ENCODE measurements at regions not wholly inside any gene's neighbourhood (a gene's known extent, or its start where the extent isn't known, plus 50 kb on each side); places are given as distances from the start of the nearest gene placed in this dataset.
A peak's percentile ranks its signal among the peaks of the same experiment; 100 is the strongest.

- intact Hi-C loops (cut with DNase I) = no loop called here
- H3K9me3 ChIP-seq = no peaks in the 10 kb centered on the region
- no peaks in the 10 kb centered on the region for H3K27me3 ChIP-seq
- peak in 1 of 4 donors; percentile 28 for ATAC-seq
- TF ChIP-seq POLR2A (IDR thresholded peaks at IDR 0.05) (no peak), CTCF (IDR thresholded peaks at IDR 0.05) (no peak)
- H3K4me3 ChIP-seq = no peak overlapping the region
- no peaks in the 10 kb centered on the region for H3K4me1 ChIP-seq
- H3K27ac ChIP-seq = no peak overlapping the region
- no peaks in the 10 kb centered on the region for H3K36me3 ChIP-seq
- 55% methylated on average over 2 of the region's 3 CpGs for WGBS (ENCODE audit: insufficient coverage, low coverage, low lambda C conversion rate, missing lambda C conversion rate)
- no peak for DNase-seq
Measured at GRCh38 chr5:9774472-9775079, 144.4 kb upstream of the TAS2R1 start.

- no peak overlapping the region for H3K4me3 ChIP-seq
- intact Hi-C loops (cut with DNase I) = no loop called here
- no peak overlapping the region for H3K27ac ChIP-seq
- TF ChIP-seq CTCF (IDR thresholded peaks at IDR 0.05) (no peak), POLR2A (IDR thresholded peaks at IDR 0.05) (no peak)
- ATAC-seq (no peak), DNase-seq (no peak)
- no peaks in the 10 kb centered on the region for H3K36me3 ChIP-seq
- H3K9me3 ChIP-seq = no peaks in the 10 kb centered on the region
- no peaks in the 10 kb centered on the region for H3K27me3 ChIP-seq
- no peaks in the 10 kb centered on the region for H3K4me1 ChIP-seq
- 40% methylated on average over 1 of the region's 1 CpG for WGBS (ENCODE audit: insufficient coverage, low coverage, low lambda C conversion rate, missing lambda C conversion rate)
Measured at GRCh38 chr5:9771079-9771478, 140.9 kb upstream of the TAS2R1 start.

- H3K9me3 ChIP-seq = no peaks in the 10 kb centered on the region
- no peak overlapping the region for H3K27ac ChIP-seq
- TF ChIP-seq POLR2A (IDR thresholded peaks at IDR 0.05) (no peak), CTCF (IDR thresholded peaks at IDR 0.05) (no peak)
- no peaks in the 10 kb centered on the region for H3K36me3 ChIP-seq
- H3K4me1 ChIP-seq = no peaks in the 10 kb centered on the region
- H3K27me3 ChIP-seq = no peaks in the 10 kb centered on the region
- no peak overlapping the region for H3K4me3 ChIP-seq
- WGBS (ENCODE audit: insufficient coverage, low coverage, low lambda C conversion rate, missing lambda C conversion rate) = 83% methylated on average over 1 of the region's 3 CpGs
- ATAC-seq (no peak), DNase-seq (no peak)
- intact Hi-C loops (cut with DNase I) = no loop called here
Measured at GRCh38 chr5:9766581-9766980, 136.4 kb upstream of the TAS2R1 start.

DNA sequence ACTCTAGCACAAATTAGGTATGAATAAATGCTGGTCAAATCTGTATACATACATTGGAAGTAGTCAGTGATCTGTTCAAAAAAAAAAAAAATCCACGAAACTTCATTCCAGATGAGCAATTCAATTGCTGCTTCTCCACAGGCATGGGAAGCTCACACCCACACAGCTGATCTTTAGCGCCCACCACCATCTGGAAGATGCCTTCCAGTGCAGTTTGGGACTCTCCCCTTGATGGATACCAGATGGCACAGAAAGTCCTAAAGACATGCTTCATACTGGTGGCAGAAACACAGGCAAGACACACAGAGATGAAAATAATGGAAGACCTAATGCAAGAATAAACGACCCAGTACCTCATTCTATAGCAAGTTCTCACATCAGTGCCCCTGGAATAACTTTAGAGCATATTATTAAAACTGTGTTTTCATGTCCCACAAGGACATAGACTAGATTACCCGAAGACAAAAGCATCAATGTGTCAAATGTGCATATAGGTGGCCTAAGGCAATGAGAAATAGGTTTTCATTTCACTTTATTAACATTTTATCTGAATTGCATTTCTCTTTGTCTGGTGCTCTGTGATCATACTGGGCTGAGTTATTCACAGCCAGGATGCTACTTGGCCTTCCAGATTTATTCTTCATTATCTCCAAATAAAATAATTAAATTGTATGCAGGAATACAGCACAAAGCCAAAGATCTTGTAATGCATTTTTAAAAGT lies 135.4 kb upstream of the TAS2R1 start:
- no peak overlapping the region for H3K27ac ChIP-seq
- no peak for DNase-seq
- ATAC-seq = no peak
- no peaks in the 10 kb centered on the region for H3K27me3 ChIP-seq
- TF ChIP-seq POLR2A (IDR thresholded peaks at IDR 0.05) (no peak), CTCF (IDR thresholded peaks at IDR 0.05) (no peak)
- WGBS (ENCODE audit: insufficient coverage, low coverage, low lambda C conversion rate, missing lambda C conversion rate) = 46% methylated on average over 3 of the region's 4 CpGs
- intact Hi-C loops (cut with DNase I) = no loop called here
- no peak overlapping the region for H3K4me3 ChIP-seq
- H3K4me1 ChIP-seq = no peaks in the 10 kb centered on the region
- H3K36me3 ChIP-seq = no peaks in the 10 kb centered on the region
- H3K9me3 ChIP-seq = no peaks in the 10 kb centered on the region

Measured in right lobe of liver (tissue), 6 donors.